ENCODE measurements at regions not wholly inside any gene's neighbourhood (a gene's known extent, or its start where the extent isn't known, plus 50 kb on each side); places are given as distances from the start of the nearest gene placed in this dataset.

DNA sequence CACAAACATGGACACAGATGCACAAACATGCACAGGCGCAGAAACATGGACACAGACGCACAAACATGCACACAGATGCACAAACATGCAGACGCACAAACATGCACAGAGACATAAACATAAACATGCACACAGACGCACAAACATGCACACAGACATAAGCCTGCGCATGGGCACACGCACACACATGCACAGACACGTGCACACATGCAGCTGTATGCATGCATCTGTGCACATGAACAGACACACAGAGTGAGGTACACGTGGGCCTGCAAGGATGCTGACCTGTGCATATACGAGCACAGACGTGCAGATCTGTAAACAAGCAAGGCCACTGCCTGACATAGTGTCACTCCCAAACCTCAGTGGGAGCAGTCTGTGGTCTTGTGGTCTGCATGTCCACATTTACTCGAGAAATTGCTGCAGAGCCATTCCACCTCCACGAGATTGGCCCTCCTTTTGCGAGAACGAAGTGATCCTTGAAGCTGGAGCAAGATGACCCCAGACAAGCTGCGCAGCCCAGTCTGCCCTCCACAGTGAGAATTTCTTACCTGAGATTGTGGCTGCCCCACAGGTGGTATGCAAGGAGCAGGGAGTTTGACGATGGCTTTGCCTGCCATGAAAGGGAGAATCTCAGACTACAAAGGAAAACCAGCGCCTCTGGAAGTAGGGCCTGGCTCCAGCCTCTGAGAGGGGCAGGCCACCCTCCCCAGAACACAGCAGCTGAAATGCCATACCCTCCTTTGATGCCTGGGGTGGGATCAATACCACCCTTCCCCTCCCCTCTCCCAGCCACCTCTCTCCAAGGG lies 299.9 kb downstream of the BRD1 start:
- Histone ChIP-seq H4K91ac (ENCODE audit: insufficient read depth, low read depth, low read length) (no peak overlapping the region), H3K18ac (ENCODE audit: low read depth, low read length) (no peak overlapping the region), H2AK9ac (replicated peaks; ENCODE audit: low read depth, low read length, poor library complexity) (no peak overlapping the region), H3K9me1 (ENCODE audit: insufficient read depth, low read length) (no peaks in the 10 kb centered on the region), H2BK15ac (ENCODE audit: low read depth, low read length) (no peak overlapping the region), H2AK5ac (ENCODE audit: low read depth, low read length) (no peak overlapping the region), H2BK5ac (ENCODE audit: low read depth, low read length, poor library complexity, severe bottlenecking) (no peak overlapping the region), H2BK20ac (ENCODE audit: low read depth, low read length) (no peak overlapping the region), H3K4me2 (ENCODE audit: low read depth, low read length) (no peak overlapping the region), H3K27me3 (ENCODE audit: control insufficient read depth, insufficient read depth, low read length) (no peaks in the 10 kb centered on the region), H3K79me1 (ENCODE audit: low read depth in 1 of 2, low read length in 2 of 2) (no peaks in the 10 kb centered on the region), H3K56ac (ENCODE audit: extremely low read depth, insufficient read depth, low read length) (no peak overlapping the region), H3K23ac (ENCODE audit: low read depth, low read length) (no peak overlapping the region), H3K14ac (replicated peaks; ENCODE audit: low read depth, low read length) (no peak overlapping the region), H3K4me1 (ENCODE audit: control insufficient read depth, insufficient read depth, low read length) (no peaks in the 10 kb centered on the region), H3K4ac (ENCODE audit: low read depth, low read length) (no peak overlapping the region), H3K36me3 (ENCODE audit: control insufficient read depth, insufficient read depth, low read length) (no peaks in the 10 kb centered on the region), H3K9ac (ENCODE audit: low read depth, low read length) (no peak overlapping the region), H3K27ac (ENCODE audit: insufficient read depth, low read length) (no peak overlapping the region), H4K8ac (ENCODE audit: low read depth in 2 of 2, low read length in 2 of 2) (no peak overlapping the region), H3K4me3 (ENCODE audit: insufficient read depth, low read depth, low read length) (no peak overlapping the region), H2AFZ (replicated peaks; ENCODE audit: low read length, poor library complexity) (no peak overlapping the region), H4K5ac (ENCODE audit: low read depth, low read length) (no peak overlapping the region), H3K9me3 (ENCODE audit: control insufficient read depth, insufficient read depth, low read length) (peaks cover 56% of the 10 kb centered on the region), H4K20me1 (ENCODE audit: insufficient read depth, low read length) (no peaks in the 10 kb centered on the region), H2BK120ac (ENCODE audit: low read depth, low read length) (no peak overlapping the region)
- ChIA-PET POLR2A (ENCODE audit: unreplicated experiment) (no interaction called here), CTCF (no interaction called here)
- intact Hi-C loops (cut with micrococcal nuclease) = no loop called here
- in situ Hi-C loops (cut with MboI; ENCODE audit: low sequenced_read_pairs) = no loop called here
- ATAC-seq (ENCODE audit: low read depth) (no peak), DNase-seq (no peak)
- 84% methylated on average over 8 of the region's 17 CpGs; no CpG with 5 or more reads in 1 of the 2 experiments for WGBS, 2 experiments (ENCODE audit: extremely low coverage in 2 of 2, insufficient read length in 1 of 2)
- no TSS peak for BruUV-seq (replicated peaks)
- TF ChIP-seq CEBPB (IDR thresholded peaks at IDR 0.05; ENCODE audit: low read depth, low read length) (no peak), RCOR1 (IDR thresholded peaks at IDR 0.05; ENCODE audit: insufficient replicate concordance, low read length) (no peak), FOS (IDR thresholded peaks at IDR 0.05; ENCODE audit: low read depth, low read length) (no peak), NFE2L2 (IDR thresholded peaks at IDR 0.05; ENCODE audit: low read depth, low read length) (no peak), CHD1 (IDR thresholded peaks at IDR 0.05; ENCODE audit: low read depth, low read length) (no peak), BHLHE40 (IDR thresholded peaks at IDR 0.05; ENCODE audit: low read depth, low read length) (no peak), MAFK (IDR thresholded peaks at IDR 0.05; ENCODE audit: low read depth, low read length) (no peak), SMC3 (IDR thresholded peaks at IDR 0.05; ENCODE audit: low read depth, low read length) (no peak), RAD21 (IDR thresholded peaks at IDR 0.05; ENCODE audit: low read length) (no peak), POLR2A (IDR thresholded peaks at IDR 0.05; ENCODE audit: low read depth, low read length) (no peak)
- TF ChIP-seq, protein P1, sequence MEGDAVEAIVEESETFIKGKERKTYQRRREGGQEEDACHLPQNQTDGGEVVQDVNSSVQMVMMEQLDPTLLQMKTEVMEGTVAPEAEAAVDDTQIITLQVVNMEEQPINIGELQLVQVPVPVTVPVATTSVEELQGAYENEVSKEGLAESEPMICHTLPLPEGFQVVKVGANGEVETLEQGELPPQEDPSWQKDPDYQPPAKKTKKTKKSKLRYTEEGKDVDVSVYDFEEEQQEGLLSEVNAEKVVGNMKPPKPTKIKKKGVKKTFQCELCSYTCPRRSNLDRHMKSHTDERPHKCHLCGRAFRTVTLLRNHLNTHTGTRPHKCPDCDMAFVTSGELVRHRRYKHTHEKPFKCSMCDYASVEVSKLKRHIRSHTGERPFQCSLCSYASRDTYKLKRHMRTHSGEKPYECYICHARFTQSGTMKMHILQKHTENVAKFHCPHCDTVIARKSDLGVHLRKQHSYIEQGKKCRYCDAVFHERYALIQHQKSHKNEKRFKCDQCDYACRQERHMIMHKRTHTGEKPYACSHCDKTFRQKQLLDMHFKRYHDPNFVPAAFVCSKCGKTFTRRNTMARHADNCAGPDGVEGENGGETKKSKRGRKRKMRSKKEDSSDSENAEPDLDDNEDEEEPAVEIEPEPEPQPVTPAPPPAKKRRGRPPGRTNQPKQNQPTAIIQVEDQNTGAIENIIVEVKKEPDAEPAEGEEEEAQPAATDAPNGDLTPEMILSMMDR (conservative IDR thresholded peaks at IDR 0.05; ENCODE audit: low read depth, low read length) = no peak
- TF ChIP-seq, protein P2, sequence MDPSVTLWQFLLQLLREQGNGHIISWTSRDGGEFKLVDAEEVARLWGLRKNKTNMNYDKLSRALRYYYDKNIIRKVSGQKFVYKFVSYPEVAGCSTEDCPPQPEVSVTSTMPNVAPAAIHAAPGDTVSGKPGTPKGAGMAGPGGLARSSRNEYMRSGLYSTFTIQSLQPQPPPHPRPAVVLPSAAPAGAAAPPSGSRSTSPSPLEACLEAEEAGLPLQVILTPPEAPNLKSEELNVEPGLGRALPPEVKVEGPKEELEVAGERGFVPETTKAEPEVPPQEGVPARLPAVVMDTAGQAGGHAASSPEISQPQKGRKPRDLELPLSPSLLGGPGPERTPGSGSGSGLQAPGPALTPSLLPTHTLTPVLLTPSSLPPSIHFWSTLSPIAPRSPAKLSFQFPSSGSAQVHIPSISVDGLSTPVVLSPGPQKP (IDR thresholded peaks at IDR 0.05; ENCODE audit: borderline replicate concordance, low read depth, low read length) = no peak
- TF ChIP-seq, protein P3, sequence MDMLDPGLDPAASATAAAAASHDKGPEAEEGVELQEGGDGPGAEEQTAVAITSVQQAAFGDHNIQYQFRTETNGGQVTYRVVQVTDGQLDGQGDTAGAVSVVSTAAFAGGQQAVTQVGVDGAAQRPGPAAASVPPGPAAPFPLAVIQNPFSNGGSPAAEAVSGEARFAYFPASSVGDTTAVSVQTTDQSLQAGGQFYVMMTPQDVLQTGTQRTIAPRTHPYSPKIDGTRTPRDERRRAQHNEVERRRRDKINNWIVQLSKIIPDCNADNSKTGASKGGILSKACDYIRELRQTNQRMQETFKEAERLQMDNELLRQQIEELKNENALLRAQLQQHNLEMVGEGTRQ (IDR thresholded peaks at IDR 0.05; ENCODE audit: low read depth, low read length) = no peak
- dilution Hi-C loops (cut with HindIII; ENCODE audit: low sequenced_read_pairs, unreplicated experiment) = no loop called here

All from IMR-90 (cell line).